ENCODE measurements at regions not wholly inside any gene's neighbourhood (a gene's known extent, or its start where the extent isn't known, plus 50 kb on each side); places are given as distances from the start of the nearest gene placed in this dataset.
"Not testable (repeated sequence)": the region's sequence is repeated elsewhere in the genome, so short reads cannot be mapped to it uniquely, and the experiment has no call there.

DNA sequence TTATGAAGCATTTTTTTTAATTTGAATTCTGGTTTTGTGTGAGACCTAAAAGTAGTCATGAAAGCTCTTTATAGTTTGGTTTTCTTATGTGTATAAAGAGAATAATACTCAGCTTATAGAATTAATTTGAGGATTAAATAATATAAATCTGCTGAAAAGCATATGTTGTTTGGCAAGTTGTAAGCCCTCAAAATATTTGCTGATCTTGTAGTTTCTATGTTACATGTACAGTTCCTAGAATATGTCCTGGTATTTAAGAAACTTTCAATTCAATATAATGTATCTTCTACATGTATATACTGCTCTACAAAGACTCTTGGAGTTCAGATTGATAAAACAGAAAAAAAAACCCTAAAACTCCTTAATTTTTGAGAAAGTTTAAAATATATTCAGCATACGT is 605.5 kb upstream of the FAM98A start:
- DNase-seq (ENCODE audit: low read depth, low spot score): no peak

DNA sequence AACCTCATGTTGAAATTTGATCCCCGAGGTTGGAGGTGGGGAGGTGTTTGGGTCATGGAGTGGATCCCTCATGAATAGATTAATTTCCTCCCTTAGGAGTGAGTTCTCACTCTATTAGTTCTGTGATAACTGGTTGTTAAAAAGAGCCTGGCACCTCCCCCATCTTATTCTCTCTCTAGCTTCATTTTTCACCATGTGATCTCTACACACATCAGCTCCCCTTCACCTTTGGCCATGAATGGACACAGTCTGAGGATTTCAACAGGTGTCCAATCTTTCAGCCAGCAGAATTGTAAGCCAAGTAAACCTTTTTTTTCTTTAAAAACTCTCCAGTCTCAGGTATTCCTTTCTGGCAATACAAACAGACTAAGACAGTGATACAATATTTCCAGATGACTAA is 602.0 kb upstream of the FAM98A start:
- no peak for DNase-seq (ENCODE audit: low read depth, low spot score)

DNA sequence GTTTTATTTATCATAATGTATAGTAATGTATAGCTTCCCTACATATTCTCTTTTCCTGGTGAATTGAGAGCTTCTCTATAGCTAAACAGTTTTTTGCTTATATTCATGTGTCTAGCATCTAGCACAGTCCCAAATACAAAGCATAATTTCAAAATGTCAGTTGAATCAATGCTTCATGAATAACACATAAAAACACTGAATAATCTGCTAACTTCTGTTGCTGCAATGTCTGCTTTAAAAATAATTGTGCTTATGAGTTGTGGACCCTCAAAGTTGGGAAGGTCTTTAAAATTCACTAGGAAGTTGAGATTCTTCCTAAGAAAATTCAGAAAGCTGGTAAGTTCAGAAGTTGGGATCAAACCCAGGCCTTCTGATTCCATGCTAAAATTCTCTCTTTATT is 600.9 kb upstream of the FAM98A start:
- DNase-seq (ENCODE audit: low read depth, low spot score): no peak

DNA sequence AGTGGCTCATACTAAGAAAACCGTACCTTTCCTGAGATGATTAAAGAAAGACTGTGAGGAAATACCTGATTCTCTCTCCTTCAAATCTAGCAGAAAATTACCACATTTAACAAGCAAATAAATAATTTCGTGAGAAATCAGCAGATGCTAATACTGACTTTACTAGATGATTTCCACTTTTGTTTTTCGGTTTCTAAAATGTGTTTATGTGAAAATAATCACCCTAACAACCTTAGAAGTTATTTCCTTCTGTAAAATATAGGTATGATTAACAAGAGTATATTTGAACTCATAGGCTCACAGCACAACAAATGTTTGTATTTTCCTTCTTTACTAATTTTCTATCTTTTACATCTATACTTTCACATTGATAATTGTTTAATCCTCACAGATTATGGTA is 594.1 kb upstream of the FAM98A start:
- no peak for DNase-seq (ENCODE audit: low read depth, low spot score)

DNA sequence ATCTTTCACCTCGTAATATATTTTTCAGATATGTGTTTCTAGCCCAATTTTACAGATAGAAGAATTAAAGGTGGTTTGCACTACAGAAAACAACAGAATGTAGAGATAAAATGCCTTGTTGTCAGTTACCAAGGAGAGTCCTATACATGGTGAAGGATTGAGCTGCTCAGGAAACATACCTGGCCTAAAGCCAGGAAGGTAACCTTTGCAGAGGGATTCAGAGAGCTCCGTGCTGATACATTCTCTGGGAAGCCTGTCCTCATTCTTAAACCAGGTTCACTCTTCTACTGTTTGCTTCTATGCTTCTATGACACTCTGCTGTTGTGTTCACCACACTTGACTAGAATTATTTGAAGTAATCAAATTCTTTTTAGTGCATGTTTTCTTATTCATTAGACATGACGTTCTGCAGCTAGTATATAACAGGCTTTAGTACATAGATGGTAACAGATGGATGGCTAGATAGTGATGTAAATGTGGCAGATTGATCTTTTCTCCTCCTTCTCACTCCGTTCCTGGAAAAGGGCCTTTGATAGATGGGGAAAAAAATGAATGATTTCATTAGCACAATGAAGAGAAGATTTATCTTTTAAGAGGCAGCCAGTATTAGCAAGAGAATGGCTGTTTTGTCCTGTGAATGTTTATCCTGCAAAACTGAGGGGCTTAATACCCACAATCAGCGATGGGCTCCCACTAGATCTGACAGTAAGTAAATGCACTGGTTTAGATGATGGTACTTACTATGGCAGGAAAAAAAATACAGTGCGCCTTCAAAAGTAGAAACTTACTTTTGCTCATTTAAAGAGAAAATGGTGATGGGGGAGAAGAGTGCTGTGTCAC is 589.6 kb upstream of the FAM98A start:
- DNase-seq (ENCODE audit: low read depth, low spot score): no peak

DNA sequence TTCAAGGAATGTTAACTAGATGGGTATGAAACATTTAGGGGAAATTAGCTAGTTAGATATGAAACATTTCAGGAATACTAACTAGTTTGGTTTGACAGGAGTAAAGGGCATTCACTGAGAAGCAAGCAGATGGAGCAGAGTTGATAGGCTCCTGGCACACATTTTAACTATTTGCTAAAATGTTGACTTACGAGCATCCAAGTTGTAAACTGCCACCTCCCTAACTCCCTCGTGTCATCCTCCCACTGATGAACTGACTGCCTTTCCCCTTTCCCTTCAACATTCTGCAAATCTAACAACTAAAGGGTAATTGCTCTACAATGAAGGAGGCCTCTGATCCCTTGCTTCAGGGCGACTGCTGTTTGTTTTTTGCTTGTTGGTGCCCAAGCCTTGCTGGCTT is 580.4 kb upstream of the FAM98A start:
- DNase-seq (ENCODE audit: low read depth, low spot score): no peak

DNA sequence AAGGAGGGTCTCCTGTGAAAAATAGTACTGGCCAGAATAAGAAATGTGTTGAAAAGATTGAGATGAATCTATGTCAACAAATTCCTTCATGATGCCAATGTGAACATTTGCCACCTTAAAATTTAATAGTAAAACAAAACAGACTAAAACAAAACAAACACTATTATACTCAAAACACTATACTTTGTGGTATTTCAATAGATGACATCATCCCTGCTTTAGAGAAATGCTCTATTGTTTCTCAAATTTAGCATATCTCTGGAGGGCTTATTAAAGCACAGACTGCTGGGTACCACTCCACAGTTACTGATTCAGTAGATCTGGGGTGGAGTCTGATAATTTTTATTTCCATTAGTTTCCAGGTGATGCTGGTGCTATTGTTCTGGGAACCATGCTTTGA is 579.4 kb upstream of the FAM98A start:
- DNase-seq (ENCODE audit: low read depth, low spot score): no peak

DNA sequence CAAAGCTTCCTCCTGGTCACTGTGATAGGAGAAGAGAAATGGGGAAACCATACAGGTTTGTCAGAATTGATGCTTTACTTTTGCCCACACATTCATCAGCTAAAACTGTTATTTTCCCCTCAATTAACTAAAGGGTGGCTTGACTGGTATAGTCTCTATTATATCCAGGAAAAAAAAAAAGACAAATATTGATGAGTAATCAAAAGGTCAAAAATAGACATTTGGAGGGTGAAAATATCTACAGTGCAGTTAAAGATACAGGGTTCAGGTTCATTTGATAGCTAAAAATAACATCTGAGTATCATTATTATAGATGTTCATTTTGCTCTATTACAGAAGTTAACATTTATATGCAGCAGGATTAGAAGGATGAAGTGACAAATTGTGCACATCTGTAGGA is 577.6 kb upstream of the FAM98A start:
- DNase-seq (ENCODE audit: low read depth, low spot score): no peak

DNA sequence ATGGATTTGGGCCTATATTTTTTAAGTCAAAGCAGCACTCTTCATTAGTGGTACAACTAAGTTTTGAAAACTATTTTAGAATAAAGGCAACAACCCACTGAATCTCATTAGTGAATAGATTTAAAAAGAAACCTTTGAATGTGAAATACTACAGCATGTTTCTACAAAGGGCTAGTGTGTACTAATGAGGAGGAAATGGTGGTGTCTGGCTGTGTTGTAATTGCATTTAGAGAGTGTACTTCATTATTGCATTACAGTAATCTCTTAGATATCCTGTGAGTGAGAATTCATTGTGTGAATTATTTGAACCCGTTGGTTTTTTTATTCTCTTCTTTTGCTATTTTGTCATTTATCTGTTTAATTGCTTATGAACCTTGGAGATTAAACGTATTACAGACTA is 575.4 kb upstream of the FAM98A start:
- no peak for DNase-seq (ENCODE audit: low read depth, low spot score)

DNA sequence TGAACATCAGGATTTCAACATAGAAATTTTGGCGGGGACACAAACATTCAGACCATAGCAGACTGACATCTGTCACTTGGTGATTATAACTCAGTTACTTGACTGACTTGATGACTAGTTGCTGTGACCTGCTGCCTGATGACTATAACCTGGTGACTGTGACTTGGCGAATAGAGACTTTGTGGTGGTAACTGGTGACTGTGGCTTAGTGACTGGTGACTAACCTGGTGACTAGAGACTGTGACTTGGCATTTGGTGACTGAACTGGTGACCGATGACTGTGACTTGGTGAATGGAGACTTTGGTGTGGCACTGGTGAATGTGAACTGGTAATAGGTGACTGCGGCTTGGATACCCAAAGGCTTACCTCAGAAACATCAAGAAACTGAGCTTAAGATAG is 563.1 kb upstream of the FAM98A start:
- no peak for DNase-seq (ENCODE audit: low read depth, low spot score)

DNA sequence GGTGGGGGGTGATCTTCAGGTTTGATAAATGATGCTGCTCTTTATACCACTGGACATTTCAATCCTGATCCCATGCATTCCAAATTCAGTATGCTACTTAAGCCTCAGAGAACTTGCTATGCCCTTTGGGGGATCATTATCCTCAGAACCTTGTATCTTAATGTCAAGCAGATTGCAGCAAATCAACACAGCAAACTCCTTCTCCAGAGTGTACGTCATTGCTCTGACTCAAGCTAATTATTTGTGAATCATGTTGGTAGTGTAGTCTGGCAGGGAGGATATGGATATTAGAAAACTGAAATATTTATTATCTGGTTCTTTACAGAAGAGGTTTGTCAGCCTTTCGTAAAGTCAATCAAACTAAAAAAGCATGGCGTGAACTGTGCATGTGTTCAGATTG is 562.5 kb upstream of the FAM98A start:
- DNase-seq (ENCODE audit: low read depth, low spot score): no peak

DNA sequence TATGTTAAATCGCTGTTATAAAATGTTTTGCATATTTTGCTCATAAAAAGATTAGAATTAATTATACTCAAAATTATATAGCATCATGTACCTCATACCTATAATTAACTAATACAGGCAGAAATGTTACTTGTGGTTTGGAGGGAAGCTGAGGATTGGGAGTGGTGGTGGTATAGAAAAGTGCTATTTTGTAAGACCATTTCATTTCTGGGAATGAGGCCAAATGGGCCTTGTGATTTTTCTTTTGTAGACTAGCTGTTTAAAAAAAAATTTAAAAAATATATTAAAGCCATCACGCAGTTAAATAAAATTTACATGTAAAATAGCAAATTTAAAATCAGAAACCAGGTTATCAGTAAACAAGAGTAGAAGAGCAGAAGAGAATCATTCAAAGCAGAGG is 560.8 kb upstream of the FAM98A start:
- DNase-seq (ENCODE audit: low read depth, low spot score): no peak

DNA sequence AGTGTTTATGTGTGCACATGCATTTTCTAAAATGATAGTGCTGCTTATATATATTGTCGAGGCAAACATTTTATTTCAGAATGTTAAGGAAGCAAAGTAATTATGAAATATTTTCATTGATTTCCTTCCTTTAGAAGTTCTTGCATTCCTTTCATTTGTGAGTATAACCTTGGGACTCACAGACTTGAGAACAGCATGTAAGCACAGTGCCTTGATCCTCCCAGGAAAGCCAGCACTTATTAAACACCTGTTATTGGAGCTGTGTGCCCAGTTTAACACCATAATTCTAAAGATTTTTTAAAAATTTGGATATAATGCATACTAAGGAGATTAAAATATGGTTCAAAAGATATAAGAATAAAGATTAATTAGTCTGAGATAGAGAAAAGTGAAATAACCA is 554.4 kb upstream of the FAM98A start:
- DNase-seq (ENCODE audit: low read depth, low spot score): no peak

DNA sequence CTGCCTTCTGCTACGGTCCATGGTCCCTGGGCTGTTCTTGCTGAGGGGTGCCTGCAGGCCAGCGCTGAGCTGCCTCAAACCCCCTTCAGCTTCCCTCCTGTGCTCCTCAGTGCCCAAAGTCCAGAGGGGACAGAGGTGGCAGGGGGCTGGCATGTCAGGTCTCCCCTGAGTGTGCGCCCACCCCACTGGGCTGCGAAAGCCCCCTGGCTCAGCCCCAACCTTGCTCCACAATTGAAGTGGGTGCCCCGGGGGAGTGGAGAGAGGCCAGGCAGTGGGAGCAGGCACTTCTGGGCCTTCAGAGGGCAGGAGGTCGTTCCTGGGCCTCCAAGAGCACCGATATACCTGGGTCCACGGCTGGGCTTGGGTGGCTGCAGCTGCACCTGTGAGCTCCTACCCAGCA is 548.7 kb upstream of the FAM98A start:
- DNase-seq (ENCODE audit: low read depth, low spot score): no peak

DNA sequence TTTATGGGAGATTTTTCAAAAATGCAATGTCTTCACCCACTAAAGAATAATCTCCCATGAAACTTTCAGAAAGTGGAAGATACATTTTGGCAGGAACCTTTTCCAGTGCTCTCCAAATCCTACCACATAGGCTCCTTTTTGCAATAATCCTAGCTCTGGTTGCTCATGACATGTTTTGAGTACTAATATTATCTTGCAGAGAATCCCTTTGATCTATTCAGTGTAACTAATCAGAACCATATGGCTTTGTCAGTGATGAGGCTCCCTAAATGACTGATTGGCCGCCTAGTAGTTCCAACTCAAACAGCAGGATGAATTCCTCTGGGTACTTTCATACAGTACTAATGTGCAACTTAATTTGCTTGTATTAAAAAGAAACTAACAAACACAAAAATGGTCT is 544.0 kb upstream of the FAM98A start:
- DNase-seq (ENCODE audit: low read depth, low spot score): no peak

DNA sequence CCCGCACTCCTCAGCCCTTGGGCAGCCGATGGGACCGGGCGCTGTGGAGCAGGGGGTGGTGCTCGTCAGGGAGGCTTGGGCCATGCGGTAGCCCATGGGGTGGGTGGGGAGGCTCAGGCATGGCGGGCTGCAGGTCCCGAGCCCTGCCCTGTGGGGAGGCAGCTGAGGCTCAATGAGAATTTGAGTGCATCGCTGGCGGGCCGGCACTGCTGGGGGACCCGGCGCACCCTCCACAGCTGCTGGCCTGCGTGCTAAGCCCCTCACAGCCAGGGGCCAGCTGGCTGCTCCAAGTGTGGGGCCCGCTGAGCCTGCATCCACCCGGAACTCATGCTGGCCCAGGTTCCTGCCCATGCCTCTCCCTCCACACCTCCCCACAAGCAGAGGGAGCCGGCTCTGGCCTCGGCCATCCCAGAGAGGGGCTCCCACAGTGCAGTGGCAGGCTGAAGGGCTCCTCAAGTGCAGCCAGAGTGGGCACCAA is 543.5 kb upstream of the FAM98A start:
- DNase-seq (ENCODE audit: low read depth, low spot score): not testable (repeated sequence)

DNA sequence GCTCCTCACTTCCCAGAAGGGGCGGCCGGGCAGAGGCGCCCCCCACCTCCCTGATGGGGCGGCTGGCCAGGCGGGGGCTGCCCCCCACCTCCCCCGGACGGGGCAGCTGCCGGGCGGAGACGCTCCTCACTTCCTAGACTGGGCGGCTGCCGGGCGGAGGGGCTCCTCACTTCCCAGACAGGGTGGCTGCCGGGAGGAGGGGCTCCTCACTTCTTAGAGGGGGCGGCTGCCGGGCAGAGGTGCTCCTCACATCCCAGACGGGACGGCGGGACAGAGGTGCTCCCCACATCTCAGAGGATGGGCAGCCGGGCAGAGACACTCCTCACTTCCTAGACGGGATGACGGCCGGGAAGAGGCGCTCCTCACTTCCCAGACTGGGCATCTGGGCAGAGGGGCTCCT is 534.0 kb upstream of the FAM98A start:
- DNase-seq (ENCODE audit: low read depth, low spot score): not testable (repeated sequence)

DNA sequence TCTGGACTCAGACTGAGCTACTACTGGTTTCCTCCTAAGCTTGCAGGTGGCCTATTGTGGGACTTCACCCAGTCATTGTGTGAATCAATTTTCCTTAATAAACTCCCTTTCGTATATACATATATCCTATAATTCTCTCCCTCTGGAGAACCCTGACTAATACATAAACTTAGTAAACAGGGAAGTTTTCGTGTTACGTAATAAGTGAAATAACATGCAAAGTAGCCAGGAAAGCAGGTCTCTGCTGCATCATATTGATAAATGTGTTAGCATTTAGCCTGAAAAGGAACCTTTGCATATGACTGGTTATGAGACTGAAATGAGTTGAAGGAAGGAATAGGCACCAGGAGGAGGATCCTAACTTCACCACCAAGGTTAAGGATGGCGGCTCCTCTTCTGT is 527.2 kb upstream of the FAM98A start:
- DNase-seq (ENCODE audit: low read depth, low spot score): no peak

DNA sequence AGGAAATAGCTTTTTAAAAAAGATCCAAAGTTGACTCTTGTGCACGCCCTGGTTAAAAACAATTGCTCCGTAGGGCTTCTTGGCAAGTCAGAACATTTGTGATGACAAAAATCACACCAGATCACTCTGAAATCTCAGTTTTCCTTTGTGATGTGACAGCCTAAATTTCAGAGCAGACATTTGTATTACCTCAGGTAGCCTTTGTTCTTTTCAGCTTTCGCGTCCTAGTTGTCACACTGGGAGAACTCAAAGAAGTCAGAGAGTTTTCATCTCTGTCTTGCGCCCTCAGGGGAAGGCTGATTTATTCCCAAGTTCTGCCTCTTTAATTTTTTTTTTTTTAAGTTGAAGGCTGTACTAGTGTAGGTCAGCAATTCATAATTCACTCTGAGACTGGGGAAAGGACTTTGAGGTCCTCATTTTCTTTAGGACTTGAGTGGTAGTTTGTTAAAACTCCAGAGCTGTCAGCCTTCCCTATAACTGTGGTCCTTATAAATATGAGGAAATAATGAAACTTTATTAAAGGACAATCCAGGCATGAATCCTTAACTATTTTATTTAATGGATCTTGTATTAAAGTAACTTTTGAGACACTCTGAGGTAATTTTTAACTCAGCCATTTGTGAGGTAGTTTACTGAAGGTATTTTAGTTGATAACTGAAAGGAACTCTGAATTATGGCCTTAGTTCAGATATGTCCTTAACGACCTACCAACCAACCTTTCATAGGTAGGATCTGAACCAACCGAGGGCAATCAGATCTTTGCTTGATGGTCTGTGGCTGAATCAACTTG is 525.1 kb upstream of the FAM98A start:
- DNase-seq (ENCODE audit: low read depth, low spot score): no peak

DNA sequence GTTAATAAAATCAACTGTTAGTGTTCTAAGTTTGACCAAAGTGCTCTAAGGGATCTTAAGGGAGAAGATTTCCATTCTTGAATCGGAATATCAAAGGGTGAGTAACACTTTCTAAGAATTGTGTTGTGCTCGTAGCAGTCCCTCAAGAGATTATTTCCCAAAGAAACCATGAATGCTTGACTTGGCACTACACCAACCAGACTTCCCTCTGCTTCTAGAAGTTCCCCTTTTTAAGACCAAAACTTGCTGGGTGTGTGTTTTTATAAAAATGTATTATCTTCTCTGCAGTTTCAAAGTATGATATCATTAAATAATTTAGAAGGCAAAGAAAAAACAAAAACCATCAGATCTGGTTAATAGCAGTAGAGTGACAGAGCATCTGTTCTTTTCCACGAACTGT is 522.0 kb upstream of the FAM98A start:
- no peak for DNase-seq (ENCODE audit: low read depth, low spot score)

DNA sequence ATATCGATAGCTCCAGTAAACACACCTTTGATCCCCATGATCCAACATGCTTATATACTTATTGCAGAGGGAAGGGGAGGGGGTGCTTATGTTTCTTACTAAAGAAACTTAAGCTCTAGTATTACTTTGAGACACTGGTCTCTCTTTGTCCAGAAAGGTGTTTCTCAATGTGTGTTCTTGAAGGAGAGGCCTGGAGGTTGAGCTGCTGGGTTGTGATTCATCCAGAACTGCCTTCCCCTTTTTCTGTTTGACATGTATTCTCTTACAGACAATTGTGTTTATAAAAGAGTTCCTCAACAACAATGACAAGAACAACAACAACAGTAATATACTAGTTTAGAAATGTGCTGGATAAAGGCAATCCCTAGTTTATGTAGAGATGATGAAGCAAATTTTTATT is 516.0 kb upstream of the FAM98A start:
- DNase-seq (ENCODE audit: low read depth, low spot score): no peak

DNA sequence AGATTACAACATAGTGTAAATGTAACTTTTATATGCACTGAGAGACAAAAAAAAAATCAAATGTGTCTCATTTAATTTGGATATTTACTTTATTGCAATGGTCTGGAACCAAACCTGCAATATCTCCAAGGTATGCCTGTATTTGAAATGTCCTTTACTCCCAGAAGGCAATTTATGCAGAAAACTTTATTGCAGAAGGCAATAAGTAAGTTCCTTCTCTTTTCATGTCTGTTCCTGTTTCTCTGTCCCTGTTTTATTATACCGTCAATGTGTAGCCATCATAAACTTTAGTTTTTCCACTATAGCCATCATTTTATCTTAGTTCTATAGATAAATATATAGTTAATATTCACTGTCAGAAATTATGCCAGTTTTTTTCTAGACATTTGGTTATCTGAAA is 513.1 kb upstream of the FAM98A start:
- DNase-seq (ENCODE audit: low read depth, low spot score): no peak

DNA sequence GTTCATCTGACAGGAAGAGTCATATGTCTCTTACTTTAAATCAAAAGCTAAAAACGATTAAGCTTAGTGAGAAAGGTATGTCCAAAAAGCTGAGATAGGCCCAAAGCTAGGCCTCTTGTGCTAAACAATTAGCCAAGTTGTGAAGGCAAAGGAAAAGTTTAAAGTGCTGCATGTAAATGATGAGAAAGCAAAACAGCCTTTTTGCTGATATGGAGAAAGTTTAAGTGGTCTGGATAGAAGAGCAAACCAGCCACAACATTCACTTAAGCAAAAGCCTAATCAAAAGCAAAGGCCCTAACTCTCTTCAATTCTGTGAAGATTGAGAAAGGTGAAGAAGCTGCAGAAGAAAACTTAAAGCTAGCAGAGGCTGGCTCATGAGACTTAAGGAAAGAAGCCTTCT is 511.3 kb upstream of the FAM98A start:
- DNase-seq (ENCODE audit: low read depth, low spot score): no peak

Measured in smooth muscle cell of the brain vasculature (primary cell).